Lung (tissue), 11 donors: ENCODE measurements at regions not wholly inside any gene's neighbourhood (a gene's known extent, or its start where the extent isn't known, plus 50 kb on each side); places are given as distances from the start of the nearest gene placed in this dataset.
A peak's percentile ranks its signal among the peaks of the same experiment; 100 is the strongest.

ENCODE experiments used
- ATAC-seq: fragments of 200-7000 bp; cut with Tn5 transposase; one replicate; pipeline ENCODE4 v1.9.1; 2020; ENCODE audit warnings: moderate number of reproducible peaks; ENCODE audit not compliant: insufficient read depth, low FRiP score
- DNase-seq, 3 donors: peaks; one replicate each; pipeline ENCODE4 v3.0.0-alpha.2; 2013 to 2017
- H3K27ac ChIP-seq, 2 donors: one replicate each; pipeline ENCODE4 v1.5.1; 2013; ENCODE audit warnings: mild to moderate bottlenecking in 2 of 2, moderate library complexity in 2 of 2, control low read depth in 1 of 2, inconsistent platforms in 1 of 2, low read depth in 1 of 2, low read length in 1 of 2
- H3K27me3 ChIP-seq, 3 donors: one replicate each; pipeline ENCODE4 v1.5.1; 2013; ENCODE audit warnings: low read length in 2 of 3; ENCODE audit not compliant: control insufficient read depth in 3 of 3, insufficient read depth in 3 of 3
- H3K36me3 ChIP-seq, 4 donors: one replicate each; pipeline ENCODE4 v1.5.1; 2013; ENCODE audit warnings: low read length in 4 of 4, mild to moderate bottlenecking in 1 of 4, moderate library complexity in 1 of 4; ENCODE audit not compliant: control insufficient read depth in 4 of 4, insufficient read depth in 4 of 4
- H3K4me1 ChIP-seq, 5 donors: one replicate each; pipeline ENCODE4 v1.5.1; 2013; ENCODE audit warnings: low read length in 5 of 5, mild to moderate bottlenecking in 2 of 5, moderate library complexity in 1 of 5; ENCODE audit not compliant: control insufficient read depth in 5 of 5, insufficient read depth in 5 of 5
- H3K4me3 ChIP-seq: one replicate; pipeline ENCODE4 v1.5.1; 2013; ENCODE audit warnings: mild to moderate bottlenecking, control low read depth, moderate library complexity
- H3K9ac ChIP-seq, 2 donors: one replicate each; pipeline ENCODE4 v1.5.1; 2013; ENCODE audit warnings: low read length in 2 of 2, control low read depth in 1 of 2; ENCODE audit not compliant: insufficient read depth in 1 of 2
- H3K9me3 ChIP-seq, 4 donors: one replicate each; pipeline ENCODE4 v1.5.1; 2013; ENCODE audit warnings: low read length in 3 of 4, mild to moderate bottlenecking in 1 of 4, moderate library complexity in 1 of 4; ENCODE audit not compliant: control insufficient read depth in 4 of 4, insufficient read depth in 3 of 4
- WGBS, 2 donors: extraction: QIAGEN DNeasy Blood & Tissue Kit; methylation state at CpG; one replicate each; pipeline ENCODE4 v1.1.7; 2013; 5-methylcytosine and 5-hydroxymethylcytosine counted together
- TF ChIP-seq, protein P1 (sequence below): IDR thresholded peaks from 2 replicates; pipeline ENCODE4 v1.5.1; 2012; ENCODE audit warnings: mild to moderate bottlenecking; ENCODE audit errors: control extremely low read depth, extremely low read depth
- donor health status: control.
- donor health status: control.
- donor health status: Bipolar disorder and iron deficiency.
- donor health status: healthy.
- donor health status: DM: yes; HTN: yes; CAD: no.

DNA sequence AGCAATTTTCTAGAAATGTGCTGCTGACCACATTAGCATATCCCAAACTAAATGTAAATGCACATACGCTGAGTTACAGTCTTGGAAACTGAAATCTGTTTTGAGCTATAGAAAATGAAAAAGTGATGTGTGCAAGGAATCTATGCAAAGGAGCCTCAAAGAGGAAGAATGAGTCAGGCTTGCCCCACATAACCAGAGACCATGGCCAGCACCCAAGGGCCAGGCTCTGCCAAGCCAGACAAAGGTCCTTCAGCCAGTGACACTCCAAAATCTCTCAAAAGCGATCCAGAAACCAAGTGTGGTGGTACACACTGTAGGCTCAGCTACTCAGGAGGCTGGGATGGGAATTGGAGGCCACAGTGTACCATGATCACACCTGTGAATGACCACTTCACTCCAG, 195.2 kb downstream of the TOMM20 start:
- H3K27me3 ChIP-seq, result no peaks in the 10 kb centered on the region
- no peak for DNase-seq
- 23 to 36% methylated on average over 2 of the region's 2 CpGs for WGBS, 2 donors
- peak overlapping the region; percentile 50 to 76 for H3K27ac ChIP-seq
- peaks cover 0 to 3% (median 0%) of the 10 kb centered on the region in 5 donors for H3K4me1 ChIP-seq
- TF ChIP-seq, protein P1, sequence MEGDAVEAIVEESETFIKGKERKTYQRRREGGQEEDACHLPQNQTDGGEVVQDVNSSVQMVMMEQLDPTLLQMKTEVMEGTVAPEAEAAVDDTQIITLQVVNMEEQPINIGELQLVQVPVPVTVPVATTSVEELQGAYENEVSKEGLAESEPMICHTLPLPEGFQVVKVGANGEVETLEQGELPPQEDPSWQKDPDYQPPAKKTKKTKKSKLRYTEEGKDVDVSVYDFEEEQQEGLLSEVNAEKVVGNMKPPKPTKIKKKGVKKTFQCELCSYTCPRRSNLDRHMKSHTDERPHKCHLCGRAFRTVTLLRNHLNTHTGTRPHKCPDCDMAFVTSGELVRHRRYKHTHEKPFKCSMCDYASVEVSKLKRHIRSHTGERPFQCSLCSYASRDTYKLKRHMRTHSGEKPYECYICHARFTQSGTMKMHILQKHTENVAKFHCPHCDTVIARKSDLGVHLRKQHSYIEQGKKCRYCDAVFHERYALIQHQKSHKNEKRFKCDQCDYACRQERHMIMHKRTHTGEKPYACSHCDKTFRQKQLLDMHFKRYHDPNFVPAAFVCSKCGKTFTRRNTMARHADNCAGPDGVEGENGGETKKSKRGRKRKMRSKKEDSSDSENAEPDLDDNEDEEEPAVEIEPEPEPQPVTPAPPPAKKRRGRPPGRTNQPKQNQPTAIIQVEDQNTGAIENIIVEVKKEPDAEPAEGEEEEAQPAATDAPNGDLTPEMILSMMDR, result no peak
- peak; percentile 74 for ATAC-seq
- no peak overlapping the region for H3K9ac ChIP-seq
- no peak overlapping the region for H3K4me3 ChIP-seq
- H3K36me3 ChIP-seq, result no peaks in the 10 kb centered on the region
- H3K9me3 ChIP-seq, result no peaks in the 10 kb centered on the region

DNA sequence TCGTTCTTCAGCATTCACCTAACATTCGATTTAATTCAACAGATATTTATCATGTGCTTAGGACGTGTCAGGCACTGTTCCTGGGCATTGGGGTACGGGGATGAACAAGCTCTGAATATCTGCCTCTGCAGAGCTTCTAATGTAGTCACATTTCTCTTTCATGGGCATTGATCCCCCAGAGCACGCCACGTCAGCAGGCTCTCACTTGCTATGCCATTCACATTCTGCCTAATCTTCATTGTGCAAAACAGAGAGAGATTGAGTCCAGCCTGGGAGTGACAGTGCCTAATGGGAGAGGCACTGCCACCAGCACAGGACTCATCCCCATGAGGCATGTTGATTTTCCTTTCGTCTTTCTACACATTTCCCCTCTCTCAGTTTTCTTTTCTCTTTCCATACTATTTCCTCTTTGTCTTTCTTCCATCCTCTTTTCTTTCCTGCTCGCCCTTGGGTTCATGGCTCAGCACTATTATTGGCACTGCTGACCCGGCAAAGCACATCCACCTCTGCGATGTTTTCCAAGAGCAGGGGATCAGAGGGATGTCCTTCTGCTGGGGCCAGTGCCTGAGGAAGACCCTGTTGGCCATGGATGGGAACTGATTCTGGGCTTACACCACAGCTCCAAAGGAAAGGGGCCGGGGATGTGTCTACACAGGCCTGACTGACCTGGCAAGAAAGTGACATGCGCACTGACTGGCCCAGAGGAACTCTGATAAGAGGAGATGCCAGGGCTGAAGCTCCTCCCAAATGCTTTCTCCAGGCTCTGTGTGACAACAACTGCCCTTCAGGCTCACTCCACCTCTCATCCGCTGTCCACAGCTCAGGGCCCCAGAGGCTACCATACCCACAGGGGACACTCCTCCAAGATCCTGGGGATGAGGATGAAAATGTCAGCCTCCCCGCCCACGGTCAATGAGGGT, 195.9 kb downstream of the TOMM20 start:
- WGBS, 2 donors, result 86 to 88% methylated on average over 15 of the region's 15 CpGs
- no peak for DNase-seq
- no peak for ATAC-seq

DNA sequence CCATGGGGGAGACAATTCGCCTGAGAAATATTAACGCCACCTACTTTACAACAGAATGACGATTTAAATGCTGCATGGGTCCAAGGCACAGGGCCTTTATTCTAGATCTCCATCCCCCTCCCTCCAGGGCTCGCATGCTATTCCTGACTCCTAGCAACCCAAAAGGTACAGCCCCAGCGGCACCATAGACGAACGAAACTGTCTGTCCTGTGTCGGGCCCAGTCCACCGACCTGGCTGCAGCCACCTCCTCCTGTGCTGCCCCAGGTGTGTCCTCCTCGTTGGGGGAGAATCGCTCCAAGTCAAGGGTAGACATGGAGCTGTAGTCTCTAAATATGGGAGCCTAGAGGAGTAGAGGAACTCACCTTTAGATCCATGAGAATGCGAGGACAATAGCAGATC, 196.5 kb downstream of the TOMM20 start:
- DNase-seq, result no peak
- TF ChIP-seq, protein P1, result no peak
- 92 to 98% methylated on average over 12 of the region's 12 CpGs for WGBS, 2 donors
- no peaks in the 10 kb centered on the region for H3K27me3 ChIP-seq
- no peak overlapping the region for H3K4me3 ChIP-seq
- no peak overlapping the region for H3K9ac ChIP-seq
- no peaks in the 10 kb centered on the region for H3K36me3 ChIP-seq
- no peak overlapping the region for H3K27ac ChIP-seq
- no peak for ATAC-seq
- H3K4me1 ChIP-seq, result peaks cover 0 to 6% (median 0%) of the 10 kb centered on the region in 5 donors
- H3K9me3 ChIP-seq, result no peaks in the 10 kb centered on the region

More for the DNA sequence above, 195.9 kb downstream of the TOMM20 start:
- H3K36me3 ChIP-seq, result no peaks in the 10 kb centered on the region
- H3K4me1 ChIP-seq, result peaks cover 0 to 3% (median 0%) of the 10 kb centered on the region in 5 donors
- H3K27me3 ChIP-seq, result no peaks in the 10 kb centered on the region
- no peaks in the 10 kb centered on the region for H3K9me3 ChIP-seq
- H3K9ac ChIP-seq, result no peak overlapping the region
- no peak overlapping the region for H3K4me3 ChIP-seq
- TF ChIP-seq, protein P1, result no peak
- H3K27ac ChIP-seq, result peak overlapping the region; percentile 17 to 50
